ENCODE measurements at regions not wholly inside any gene's neighbourhood (a gene's known extent, or its start where the extent isn't known, plus 50 kb on each side); places are given as distances from the start of the nearest gene placed in this dataset.
"Not testable (repeated sequence)": the region's sequence is repeated elsewhere in the genome, so short reads cannot be mapped to it uniquely, and the experiment has no call there.

GRCh38 chr11:70595452-70595851 lies 197.1 kb downstream of the CTTN start:
- TF ChIP-seq CTCF (IDR thresholded peaks at IDR 0.05; ENCODE audit: low read depth, low read length), result no peak
- DNase-seq (ENCODE audit: low read depth in 2 of 2), result no peak
- no peak overlapping the region for H3K4me3 ChIP-seq (replicated peaks in 1 of 2; ENCODE audit: low read depth in 2 of 2, low read length in 2 of 2)

GRCh38 chr11:70596091-70596490 lies 197.8 kb downstream of the CTTN start:
- no peak overlapping the region for H3K4me3 ChIP-seq (replicated peaks in 1 of 2; ENCODE audit: low read depth in 2 of 2, low read length in 2 of 2)
- TF ChIP-seq CTCF (IDR thresholded peaks at IDR 0.05; ENCODE audit: low read depth, low read length), result no peak
- DNase-seq (ENCODE audit: low read depth in 2 of 2), result no peak

- DNase-seq (ENCODE audit: low read depth in 2 of 2), result no peak
- TF ChIP-seq CTCF (IDR thresholded peaks at IDR 0.05; ENCODE audit: low read depth, low read length), result no peak
- H3K4me3 ChIP-seq (replicated peaks in 1 of 2; ENCODE audit: low read depth in 2 of 2, low read length in 2 of 2), result no peak overlapping the region
Measured at GRCh38 chr11:70597006-70597555, 198.8 kb downstream of the CTTN start.

- H3K4me3 ChIP-seq (replicated peaks in 1 of 2; ENCODE audit: low read depth in 2 of 2, low read length in 2 of 2), result no peak overlapping the region
- no peak for TF ChIP-seq CTCF (IDR thresholded peaks at IDR 0.05; ENCODE audit: low read depth, low read length)
- no peak for DNase-seq (ENCODE audit: low read depth in 2 of 2)
Measured at GRCh38 chr11:70597751-70598625, 199.7 kb downstream of the CTTN start.

- DNase-seq (ENCODE audit: low read depth in 2 of 2); H3K4me3 ChIP-seq (replicated peaks in 1 of 2; ENCODE audit: low read depth in 2 of 2, low read length in 2 of 2): not testable (repeated sequence)
Measured at GRCh38 chr11:70600911-70601415, 202.6 kb downstream of the CTTN start.

GRCh38 chr11:70601861-70602538 lies 203.7 kb downstream of the CTTN start:
- no peak overlapping the region for H3K4me3 ChIP-seq (replicated peaks in 1 of 2; ENCODE audit: low read depth in 2 of 2, low read length in 2 of 2)
- no peak for TF ChIP-seq CTCF (IDR thresholded peaks at IDR 0.05; ENCODE audit: low read depth, low read length)
- DNase-seq (ENCODE audit: low read depth in 2 of 2), result no peak

All from cardiac fibroblast (primary cell).